HUDEP-2 (cell line): ENCODE measurements at regions not wholly inside any gene's neighbourhood (a gene's known extent, or its start where the extent isn't known, plus 50 kb on each side); places are given as distances from the start of the nearest gene placed in this dataset.

Source experiments
- DNase-seq, 76 experiments: peaks; one replicate each; lab custom pipeline; 2025; ENCODE audit not compliant: unreplicated experiment in 76 of 76; lab: John Stamatoyannopoulos, UW

DNA sequence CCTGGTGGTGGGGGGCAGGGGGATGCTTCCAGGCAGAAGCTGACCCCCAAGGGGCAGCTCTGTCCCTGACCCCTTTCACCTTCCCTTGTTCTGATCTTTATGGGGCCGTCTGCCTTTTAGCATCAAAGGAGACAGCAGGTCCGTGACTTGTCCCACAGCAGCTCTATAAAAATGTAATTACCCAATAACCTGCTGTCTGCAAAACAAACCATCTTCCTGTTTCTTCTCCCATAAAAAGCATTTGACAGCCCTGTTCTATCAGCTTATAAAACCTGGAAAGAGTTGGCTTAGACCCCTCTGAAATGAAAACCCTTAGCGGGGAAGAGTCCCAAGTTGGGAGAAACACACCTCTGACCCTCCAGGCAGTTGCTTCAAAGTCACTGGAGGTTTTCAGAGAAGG, 416.9 kb downstream of the MED13L start:
- no peak for DNase-seq

DNA sequence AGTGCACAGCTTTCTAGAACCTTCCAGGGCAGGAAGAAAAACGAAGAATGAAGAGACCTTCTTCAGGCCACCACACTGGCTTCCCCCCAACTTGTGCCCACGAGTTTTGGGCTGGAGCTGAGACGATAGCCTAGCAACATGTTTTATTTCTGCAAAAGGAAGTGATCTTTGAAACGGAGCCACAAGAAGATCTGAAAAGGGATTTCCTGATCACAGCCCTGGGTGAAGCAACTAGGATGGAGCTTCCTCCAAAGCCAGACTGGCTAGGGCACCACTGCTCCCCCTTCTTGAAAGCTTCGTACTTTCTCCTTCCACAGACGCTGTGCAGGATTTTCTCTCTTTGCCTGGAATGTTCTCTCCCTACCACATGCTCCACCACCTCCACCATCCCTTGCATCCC, 418.3 kb downstream of the MED13L start:
- DNase-seq: no peak

DNA sequence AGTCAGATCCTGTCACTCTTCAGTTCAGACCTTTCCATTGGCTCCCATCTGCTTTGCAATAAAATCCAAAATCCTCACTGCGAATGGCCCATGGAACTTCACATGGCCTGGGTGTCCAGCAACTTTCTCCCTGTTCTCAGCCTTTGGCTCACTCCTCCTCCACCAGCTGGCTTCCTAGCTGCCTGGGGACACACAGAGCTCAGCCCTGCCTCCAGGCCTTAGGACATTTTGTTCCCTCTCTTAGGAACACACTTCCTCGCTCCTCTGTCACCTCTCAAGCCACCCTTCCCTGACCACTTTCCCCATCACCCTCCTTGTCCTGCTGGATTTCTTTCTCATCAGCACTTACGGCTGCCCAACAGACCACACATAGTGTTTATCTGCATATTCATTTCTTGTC, 419.6 kb downstream of the MED13L start:
- no peak for DNase-seq

DNA sequence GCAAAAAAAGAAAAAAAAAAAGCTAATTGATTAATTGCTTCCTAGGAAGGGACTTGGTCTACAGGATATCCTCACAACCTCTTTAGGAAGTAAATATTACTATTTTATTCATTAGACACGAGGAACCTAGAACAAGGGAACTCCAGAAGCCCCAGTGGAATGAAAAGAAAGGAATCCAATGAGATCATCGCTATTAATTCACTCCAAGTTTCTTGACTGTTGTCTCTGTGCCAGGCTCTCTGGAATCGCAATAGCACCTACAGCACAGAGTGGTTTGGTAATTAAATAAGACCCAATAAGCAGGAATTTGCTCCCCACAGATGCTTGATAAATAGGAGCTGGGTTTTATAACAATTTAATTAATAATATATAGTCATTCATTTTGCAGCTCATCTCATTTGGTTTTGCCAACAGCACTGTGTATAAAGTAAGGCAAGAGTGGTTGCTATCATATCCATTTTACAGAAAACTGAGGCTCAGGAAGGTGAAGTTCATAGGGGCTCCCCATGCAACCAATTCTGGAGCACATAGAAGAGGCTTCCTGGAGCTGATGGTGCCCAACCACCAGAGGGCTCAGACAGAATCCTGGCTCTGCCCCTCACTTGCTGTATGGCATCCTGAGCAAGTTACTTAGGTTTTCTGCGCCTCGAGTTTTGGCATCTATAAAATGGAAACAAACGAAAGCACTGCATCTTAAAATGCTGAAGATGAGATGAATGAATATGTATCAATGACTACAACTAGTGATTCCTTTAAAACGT, 420.2 kb downstream of the MED13L start:
- no peak for DNase-seq

DNA sequence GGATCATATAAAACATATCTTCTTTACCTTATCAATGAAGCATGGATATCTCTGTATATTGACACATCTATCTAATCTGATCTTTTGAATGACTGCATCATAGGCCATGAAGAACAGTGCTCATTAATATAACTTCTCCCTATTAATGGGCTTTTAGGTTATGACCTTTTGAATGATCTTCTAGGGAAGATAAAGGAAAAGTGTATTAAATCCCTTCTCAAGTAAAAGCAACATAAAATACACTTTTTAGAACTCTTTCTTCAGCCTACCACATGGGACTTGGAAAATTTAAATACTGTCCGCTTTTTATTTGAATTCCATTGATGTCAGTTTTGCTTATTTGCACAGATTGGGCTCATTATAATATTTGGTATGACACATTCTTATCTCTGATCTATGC, 425.4 kb downstream of the MED13L start:
- no peak for DNase-seq

DNA sequence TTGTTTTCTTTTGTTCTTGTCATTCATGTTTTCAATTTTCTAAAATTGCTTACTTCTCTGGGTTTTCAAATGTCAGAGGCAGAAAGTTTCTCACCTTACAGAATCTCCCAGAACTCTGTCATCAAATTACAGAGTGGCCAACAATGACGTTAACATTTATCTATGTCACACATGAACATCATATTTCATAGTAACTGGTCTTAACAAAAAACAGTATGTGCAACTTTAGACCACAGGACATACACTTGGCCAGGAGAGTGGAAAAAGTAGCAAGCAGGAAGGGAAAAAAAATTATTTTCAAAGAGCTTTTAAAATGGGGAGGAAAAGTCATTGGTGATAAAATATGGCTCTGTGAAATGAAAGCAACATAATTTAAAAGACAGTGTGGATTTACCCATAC, 426.5 kb downstream of the MED13L start:
- DNase-seq: no peak

DNA sequence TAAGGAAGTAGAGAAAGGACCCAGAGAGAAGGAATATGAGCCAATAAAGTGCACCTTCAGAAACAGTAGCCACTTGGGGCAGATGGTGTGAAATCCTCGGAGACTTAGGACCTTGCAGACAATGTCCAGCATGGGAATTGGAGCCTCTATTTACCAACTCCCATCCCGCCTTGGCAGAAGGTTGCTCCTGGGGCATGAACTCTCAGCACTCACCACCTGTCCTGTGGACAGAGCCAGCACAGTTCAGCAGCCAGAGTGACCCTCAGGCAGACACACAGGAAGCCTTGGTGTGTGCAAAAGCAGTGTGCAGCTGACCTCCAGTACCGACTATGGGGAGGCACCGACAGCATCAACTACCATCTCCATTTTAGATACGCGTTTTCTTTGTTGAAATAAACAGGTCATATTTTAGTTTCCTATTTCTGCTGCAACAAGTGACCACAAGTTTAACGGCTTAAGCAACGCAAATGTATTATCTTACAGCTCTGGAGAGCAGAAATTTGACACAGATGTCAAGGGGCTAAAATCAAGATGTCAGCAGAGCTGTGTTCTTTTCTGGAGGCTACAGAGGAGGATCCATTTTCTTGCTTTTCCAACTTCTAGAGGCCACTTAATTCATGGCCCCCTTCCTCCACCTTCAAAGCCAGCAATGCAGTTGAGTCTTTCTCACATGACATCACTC, 428.1 kb downstream of the MED13L start:
- DNase-seq: no peak

DNA sequence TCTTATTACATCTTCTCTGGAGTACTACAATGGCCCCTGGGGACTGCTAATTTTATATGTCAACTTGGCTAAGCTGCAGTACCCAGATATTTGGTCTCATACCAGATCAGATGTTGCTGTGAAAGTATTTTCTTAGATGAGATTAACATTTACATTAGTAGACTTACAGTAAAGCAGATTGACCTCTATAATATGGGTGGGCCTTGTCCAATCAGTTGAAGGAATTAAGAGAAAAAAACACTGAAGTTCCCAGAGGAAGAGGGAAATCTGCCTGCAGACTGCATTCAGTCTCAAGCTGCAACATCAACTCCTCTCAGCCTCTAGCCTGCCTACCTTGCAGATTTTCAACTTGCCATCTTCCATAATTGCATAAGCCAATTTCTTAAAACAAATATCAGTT, 430.1 kb downstream of the MED13L start:
- no peak for DNase-seq

DNA sequence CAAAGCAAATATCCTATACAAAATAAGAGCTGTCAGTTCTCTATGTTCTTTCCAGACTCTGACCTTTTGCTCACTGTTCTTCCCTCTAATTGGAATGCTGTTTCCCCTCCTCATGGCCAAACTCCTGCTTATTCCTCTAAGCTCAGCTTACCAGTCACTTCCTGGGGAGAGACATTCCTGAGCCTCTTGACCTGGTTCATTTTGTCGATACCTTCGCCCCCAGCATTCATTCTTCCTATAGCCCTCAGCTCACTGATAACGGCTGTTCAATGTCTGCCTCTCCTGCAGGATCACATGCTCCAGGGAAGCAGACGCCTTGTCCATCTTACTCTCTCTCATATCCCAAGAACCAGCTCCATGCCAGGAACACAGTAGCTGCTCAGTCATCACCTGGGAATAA, 431.0 kb downstream of the MED13L start:
- no peak for DNase-seq

DNA sequence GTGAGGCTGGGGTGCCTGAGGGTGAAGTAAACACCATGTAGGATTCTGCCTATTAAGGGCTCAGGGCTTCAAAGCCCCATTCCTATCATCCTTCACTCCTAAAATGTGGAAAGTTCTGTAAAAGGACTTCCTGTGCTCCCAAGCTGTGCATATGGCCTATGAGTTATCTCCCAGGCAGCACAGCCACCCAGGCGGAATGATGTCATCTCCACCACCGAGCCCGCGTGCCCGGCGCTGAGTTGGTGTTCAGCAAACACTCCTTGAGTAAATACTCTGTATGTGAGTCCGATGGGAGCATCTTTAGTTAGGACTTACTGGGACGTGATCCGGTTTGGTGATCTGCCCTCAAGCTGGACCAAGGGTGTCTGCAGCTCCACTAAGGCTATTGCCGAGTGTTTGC, 437.3 kb downstream of the MED13L start:
- DNase-seq: no peak

DNA sequence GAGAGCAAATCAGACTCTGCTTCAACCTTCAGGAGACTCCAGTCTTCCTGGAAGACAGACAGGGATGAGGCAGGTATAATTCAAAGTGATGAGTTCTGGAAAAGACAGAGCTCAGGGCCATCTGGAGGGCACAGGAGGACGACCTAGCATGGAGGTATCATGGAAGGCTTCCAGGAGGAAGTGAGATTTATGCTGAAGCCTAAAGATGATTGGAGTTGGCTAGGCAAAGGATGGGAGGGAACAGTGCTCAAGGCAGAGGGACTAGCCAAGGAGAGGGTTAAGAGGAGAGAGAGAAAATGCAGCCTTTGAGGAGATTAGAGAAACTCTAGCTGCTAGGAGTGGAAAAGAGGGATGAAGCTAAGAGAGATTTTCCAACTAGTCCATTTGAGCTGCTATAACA, 438.5 kb downstream of the MED13L start:
- DNase-seq: no peak

DNA sequence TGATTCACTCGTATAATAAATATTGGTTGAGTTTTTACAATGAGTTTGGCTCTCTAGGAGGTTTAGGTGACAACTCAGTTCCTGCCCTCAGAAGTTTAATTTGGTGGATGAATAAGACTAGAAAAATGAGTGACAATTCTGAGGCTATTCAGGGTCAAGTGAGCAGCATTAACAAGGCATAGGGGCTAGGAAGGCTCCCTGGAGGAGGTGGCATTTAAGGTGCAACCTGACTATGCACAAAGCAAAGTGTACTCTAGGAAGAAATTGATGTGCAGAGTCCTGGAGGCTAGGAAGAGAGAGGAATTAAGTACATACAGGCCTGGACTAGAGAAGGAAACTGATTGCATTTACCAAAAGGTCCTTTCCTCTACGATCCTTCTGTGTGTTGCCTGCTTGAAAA, 440.3 kb downstream of the MED13L start:
- DNase-seq: no peak

DNA sequence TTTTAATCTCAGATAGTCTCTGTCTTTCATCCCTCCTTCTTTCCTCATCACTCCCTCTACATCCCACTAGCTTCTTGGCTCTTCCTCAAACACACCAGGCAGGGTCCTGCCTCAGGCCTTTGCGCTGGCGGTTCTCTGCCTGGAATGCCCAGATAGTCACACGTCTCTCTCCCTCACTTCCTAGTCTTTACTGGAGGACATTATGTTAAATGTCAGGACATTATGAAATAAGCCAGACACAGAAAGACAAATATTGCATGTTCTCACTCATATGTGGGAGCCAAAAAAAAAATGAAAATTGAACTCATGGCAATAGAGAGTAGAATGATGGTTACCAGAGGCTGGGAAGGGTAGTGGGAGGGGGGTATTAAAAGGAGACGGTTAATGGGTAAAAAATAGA, 442.0 kb downstream of the MED13L start:
- DNase-seq: no peak

DNA sequence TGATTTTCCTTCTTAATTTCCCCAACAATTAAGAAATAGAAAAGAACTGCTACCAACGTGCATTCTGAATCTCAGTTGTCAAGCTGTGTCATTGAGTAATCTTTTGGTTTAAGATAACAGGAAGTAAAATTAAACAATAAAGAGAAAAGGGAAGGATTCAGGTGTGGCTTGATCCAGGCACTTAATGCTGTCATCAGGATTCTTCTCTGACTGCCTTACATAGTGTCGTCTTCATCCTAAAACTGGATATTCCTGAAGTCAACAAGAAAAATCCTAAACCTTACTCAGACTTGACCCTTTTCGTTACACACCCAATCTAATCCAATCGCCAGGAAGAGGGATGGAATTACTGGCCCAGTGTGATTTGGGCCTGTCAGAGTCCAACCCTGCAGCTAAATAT, 443.8 kb downstream of the MED13L start:
- no peak for DNase-seq

DNA sequence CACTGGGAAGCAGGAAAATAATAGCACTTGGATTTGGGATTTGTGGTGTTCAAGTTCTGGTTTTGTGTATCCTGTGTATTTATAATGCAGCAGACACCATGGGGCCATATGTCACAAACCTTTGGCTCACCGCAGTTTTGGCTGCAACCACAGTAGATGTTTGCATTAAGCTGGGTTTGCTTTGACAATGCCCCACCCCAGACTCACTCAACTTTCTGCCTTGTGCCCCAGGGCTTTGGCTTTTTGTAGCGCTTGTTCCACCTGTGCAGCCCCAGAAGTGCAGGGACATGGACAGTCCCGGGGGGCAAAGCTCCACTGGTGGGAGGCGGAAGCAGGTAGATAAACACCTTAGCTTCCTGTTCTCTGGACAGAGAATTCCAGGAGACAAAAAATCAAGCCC, 446.9 kb downstream of the MED13L start:
- DNase-seq: no peak

DNA sequence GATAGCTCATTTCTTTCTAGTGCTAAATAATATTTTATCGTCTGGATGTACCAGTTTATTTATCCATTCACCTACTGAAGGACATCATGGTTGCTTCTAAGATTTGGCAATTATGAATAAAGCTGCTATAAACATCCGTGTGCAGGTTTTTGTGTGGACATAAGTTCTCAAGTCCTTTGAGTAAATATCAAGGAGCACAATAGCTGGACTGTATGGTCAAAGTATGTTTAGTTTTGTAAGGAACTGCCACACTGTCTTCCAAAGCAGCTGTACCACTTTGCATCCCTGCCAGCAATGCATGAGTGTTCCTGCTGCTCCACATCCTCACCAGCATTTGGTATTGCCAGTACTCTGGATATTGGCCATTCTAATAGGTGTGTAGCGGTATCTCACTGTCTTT, 447.4 kb downstream of the MED13L start:
- DNase-seq: no peak

DNA sequence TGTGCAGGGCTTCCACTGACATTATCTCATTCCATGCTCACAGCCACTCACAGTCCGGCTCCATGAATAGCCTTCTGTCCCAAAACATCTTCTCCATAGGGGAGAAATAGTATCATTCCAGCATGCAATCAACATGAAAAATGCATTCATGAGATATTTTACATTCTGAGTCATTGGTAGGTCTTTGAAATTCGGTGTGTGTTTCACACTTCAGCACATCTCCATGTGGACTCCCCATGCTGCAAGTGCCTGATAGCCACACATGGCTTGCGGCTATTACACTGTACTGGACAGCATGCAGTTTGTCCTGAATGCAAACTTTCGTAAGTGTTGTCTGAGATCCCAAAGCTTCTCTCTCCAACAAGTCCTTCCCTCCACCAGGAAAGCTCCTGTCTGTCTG, 449.3 kb downstream of the MED13L start:
- no peak for DNase-seq

DNA sequence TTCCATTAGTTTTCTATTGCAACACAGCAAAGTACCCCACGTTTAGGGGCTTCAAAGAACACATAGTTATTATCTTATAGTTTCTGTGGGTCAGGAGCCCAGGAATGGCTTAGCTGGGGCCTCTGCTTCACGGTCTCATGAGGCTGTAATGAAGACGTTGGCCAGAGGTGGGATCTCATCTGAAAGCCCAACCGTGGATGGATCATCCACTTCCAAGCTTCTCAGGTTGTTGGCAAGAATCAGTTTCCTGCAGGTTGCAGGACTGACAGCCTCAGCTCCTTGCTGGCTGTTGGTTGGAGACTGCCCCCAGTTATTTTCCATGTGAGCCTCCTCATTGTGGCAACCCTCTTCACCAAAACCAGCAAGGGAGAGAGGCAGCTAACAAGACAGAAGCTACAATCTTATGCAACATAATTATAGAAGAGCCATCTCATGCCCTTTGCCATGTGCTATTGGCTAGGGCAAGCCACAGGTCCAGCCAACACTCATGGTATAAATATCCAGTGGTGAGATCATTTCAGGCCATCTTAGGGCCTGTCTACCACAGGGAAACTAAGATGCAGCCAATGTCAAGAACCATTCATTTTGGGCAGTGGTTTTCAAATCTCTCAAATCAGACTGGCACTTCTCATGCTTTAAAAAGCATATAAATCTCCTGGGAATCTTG, 452.4 kb downstream of the MED13L start:
- no peak for DNase-seq

DNA sequence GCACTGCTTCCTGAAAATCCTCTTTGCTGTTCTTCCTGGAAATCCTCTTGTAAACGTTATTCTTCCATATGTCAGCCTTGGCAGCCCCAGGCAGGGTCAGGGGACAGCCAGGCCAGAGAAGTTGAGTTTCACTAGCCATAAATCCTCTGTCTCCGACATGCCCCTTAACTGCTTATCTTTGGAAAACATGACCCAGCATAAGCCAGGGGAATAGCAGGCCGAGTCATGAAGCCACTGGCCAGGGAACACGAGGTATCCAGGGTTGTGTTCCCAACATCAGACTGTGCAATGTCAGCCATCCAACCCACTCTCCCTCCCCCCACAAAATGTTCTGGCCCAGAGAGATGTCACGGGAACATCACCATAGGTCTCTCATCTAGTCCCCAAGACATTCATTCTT, 453.9 kb downstream of the MED13L start:
- no peak for DNase-seq

DNA sequence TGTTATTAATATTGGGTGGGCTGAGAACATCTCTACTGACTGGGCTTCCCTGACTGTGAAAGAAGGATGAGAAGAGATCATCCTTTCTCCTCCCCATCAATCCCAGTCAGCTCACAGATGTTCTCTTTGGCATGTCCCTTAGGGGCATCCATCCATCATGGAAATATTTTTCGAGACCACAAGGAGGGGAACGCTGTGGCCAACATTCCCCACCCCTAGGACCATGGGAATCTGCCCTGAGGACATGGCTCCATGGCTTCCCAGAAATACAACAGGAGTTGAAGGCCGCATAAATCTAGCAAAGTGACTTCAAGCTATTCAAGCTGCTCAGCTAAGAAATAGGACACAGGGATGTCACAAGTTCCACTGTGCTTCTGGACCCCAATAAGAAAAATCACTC, 456.8 kb downstream of the MED13L start:
- DNase-seq: no peak

DNA sequence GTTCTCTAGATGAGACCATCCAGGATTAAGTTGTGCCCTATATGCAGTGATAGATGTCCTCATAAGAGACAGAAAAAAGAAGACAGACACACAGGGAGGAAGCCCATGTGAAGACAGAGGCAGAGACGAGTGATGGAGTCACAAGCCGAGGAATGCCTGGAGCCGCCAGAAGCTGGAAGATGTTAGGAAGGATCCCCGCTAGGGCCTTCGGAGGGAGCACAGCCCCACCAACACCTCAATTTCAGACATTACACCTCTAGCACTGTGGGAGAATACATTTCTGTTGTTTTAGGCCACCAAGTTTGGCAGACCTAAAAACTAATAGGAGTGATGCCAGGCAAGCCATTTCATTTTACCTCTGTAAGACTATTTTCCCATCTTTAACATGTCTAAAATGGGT, 458.5 kb downstream of the MED13L start:
- DNase-seq: no peak

DNA sequence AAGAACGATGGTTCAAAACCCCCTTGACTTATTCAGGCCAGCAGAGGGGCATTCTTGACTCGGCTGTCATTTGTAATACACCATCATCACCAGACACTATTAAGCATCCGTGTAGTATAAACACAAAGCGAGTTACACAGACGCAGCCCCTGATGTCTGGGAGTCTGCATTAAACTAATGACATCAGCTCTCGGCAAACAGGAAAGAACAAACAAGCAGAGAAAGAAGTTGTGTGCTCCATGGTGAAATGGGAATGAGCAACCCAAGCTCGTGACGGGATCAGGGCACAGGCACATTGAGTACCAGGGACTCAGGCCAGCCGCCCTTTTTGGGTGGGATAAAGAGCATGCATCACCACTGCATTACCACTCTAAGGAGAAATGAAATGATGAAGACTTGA, 460.1 kb downstream of the MED13L start:
- DNase-seq: no peak
